SK-N-SH treated with all-trans-retinoic acid at 6 μM for 48 hours (cell line): ENCODE measurements at regions not wholly inside any gene's neighbourhood (a gene's known extent, or its start where the extent isn't known, plus 50 kb on each side); places are given as distances from the start of the nearest gene placed in this dataset.

Source experiments
- ATAC-seq: fragments of 200-7000 bp; cut with Tn5 transposase; 3 replicates; pipeline ENCODE4 v1.9.1; 2020; ENCODE audit warnings: mild to moderate bottlenecking, moderate library complexity
- ARNTL ChIP-seq: fragments of 450-650 bp; formaldehyde crosslinking; IDR thresholded peaks from 2 replicates; pipeline ENCODE4 v1.5.0; 2020; ENCODE audit warnings: low read depth, mild to moderate bottlenecking, moderate library complexity, borderline replicate concordance
- BACH2 ChIP-seq: fragments of 250-450 bp; sonication (Bioruptor Pico); IDR thresholded peaks from 2 replicates; pipeline ENCODE4 v1.9.0; 2021; ENCODE audit warnings: mild to moderate bottlenecking, borderline replicate concordance
- CSDC2 ChIP-seq: fragments of 250-450 bp; sonication (Bioruptor Pico); IDR thresholded peaks from 2 replicates; pipeline ENCODE4 v1.5.0; 2020; ENCODE audit warnings: mild to moderate bottlenecking, moderate library complexity
- ESRRG ChIP-seq: fragments of 250-450 bp; sonication (Bioruptor Pico); IDR thresholded peaks from 2 replicates; pipeline ENCODE4 v1.6.1; 2021; ENCODE audit warnings: mild to moderate bottlenecking
- GLIS3 ChIP-seq: fragments of 250-450 bp; sonication (Bioruptor Pico); IDR thresholded peaks from 2 replicates; pipeline ENCODE4 v1.5.0; 2020; ENCODE audit warnings: mild to moderate bottlenecking, moderate library complexity
- ISL1 ChIP-seq: fragments of 250-450 bp; sonication (Bioruptor Pico); IDR thresholded peaks from 2 replicates; pipeline ENCODE4 v2.1.2; 2022; ENCODE audit warnings: mild to moderate bottlenecking, moderate library complexity
- OSR1 ChIP-seq: fragments of 250-450 bp; sonication (Bioruptor Pico); IDR thresholded peaks from 2 replicates; pipeline ENCODE4 v1.8.0; 2022; ENCODE audit warnings: moderate library complexity, mild to moderate bottlenecking, inconsistent platforms
- PPARA ChIP-seq: fragments of 250-450 bp; sonication (Bioruptor Pico); IDR thresholded peaks from 2 replicates; pipeline ENCODE4 v1.5.0; 2020; ENCODE audit warnings: mild to moderate bottlenecking, borderline replicate concordance
- RARB ChIP-seq: fragments of 250-450 bp; sonication (Bioruptor Pico); IDR thresholded peaks from 2 replicates; pipeline ENCODE4 v1.8.0; 2021; ENCODE audit warnings: mild to moderate bottlenecking, moderate library complexity
- SNAI2 ChIP-seq: fragments of 250-450 bp; sonication (Bioruptor Pico); IDR thresholded peaks from 2 replicates; pipeline ENCODE4 v1.5.0; 2020; ENCODE audit warnings: mild to moderate bottlenecking, moderate library complexity
- TCF4 ChIP-seq: fragments of 250-450 bp; sonication (Bioruptor Pico); IDR thresholded peaks from 2 replicates; pipeline ENCODE4 v1.8.0; 2021; ENCODE audit warnings: mild to moderate bottlenecking, moderate library complexity, borderline replicate concordance
- TOX ChIP-seq: fragments of 250-450 bp; sonication (Bioruptor Pico); IDR thresholded peaks from 2 replicates; pipeline ENCODE4 v1.8.0; 2021; ENCODE audit warnings: mild to moderate bottlenecking, moderate library complexity, borderline replicate concordance
- ZC3H10 ChIP-seq: fragments of 250-450 bp; sonication (Bioruptor Pico); IDR thresholded peaks from 2 replicates; pipeline ENCODE4 v1.5.1; 2021; ENCODE audit warnings: mild to moderate bottlenecking, moderate library complexity
- ZFP3 ChIP-seq: fragments of 250-450 bp; sonication (Bioruptor Pico); IDR thresholded peaks from 2 replicates; pipeline ENCODE4 v1.5.0; 2020; ENCODE audit warnings: mild to moderate bottlenecking, moderate library complexity
- ZNF565 ChIP-seq: fragments of 450-650 bp; formaldehyde crosslinking; conservative IDR thresholded peaks from 2 replicates; pipeline ENCODE4 v1.5.0; 2020; ENCODE audit warnings: low read depth, mild to moderate bottlenecking, moderate library complexity
- ZNF70 ChIP-seq: fragments of 450-650 bp; formaldehyde crosslinking; IDR thresholded peaks from 2 replicates; pipeline ENCODE4 v1.5.0; 2020; ENCODE audit warnings: mild to moderate bottlenecking, moderate library complexity
- ZNF8 ChIP-seq: fragments of 450-650 bp; formaldehyde crosslinking; IDR thresholded peaks from 2 replicates; pipeline ENCODE4 v1.5.0; 2020; ENCODE audit warnings: mild to moderate bottlenecking, moderate library complexity
- TF ChIP-seq, protein P1 (sequence below): fragments of 250-450 bp; sonication (Bioruptor Pico); IDR thresholded peaks from 2 replicates; pipeline ENCODE4 v1.8.0; 2021; ENCODE audit warnings: low read depth, mild to moderate bottlenecking, moderate library complexity, borderline replicate concordance
- TF ChIP-seq, protein P2 (sequence below): fragments of 250-450 bp; sonication (Bioruptor Pico); IDR thresholded peaks from 2 replicates; pipeline ENCODE4 v1.5.0; 2020; ENCODE audit warnings: mild to moderate bottlenecking, moderate library complexity
- TF ChIP-seq, protein P3 (sequence below): fragments of 250-450 bp; sonication (Bioruptor Pico); IDR thresholded peaks from 2 replicates; pipeline ENCODE4 v1.5.1; 2021; ENCODE audit warnings: mild to moderate bottlenecking, moderate library complexity
- TF ChIP-seq, protein P4 (sequence below): fragments of 250-450 bp; sonication (Bioruptor Pico); IDR thresholded peaks from 2 replicates; pipeline ENCODE4 v1.5.1; 2020; ENCODE audit warnings: low read depth, mild to moderate bottlenecking, moderate library complexity

DNA sequence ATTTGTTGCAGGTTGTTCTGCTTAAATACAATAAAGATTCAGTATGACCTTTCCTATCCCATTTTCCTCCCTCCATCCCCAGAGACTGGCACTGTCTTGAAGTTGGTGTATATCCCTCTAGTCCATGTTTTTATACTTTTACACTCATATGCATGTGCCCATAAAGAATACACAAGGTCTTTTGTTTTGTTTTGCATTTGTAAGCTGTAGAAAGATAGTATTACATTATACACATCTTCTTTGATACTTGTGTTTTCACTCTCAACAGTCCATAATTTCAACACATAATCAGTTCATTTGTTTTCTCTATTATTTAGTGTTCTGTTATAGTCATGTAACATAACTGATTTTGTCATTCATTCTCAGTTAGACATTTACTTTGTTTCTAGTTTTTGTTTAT is 88.7 kb upstream of the AADACL2 start:
- no peak for ATAC-seq

DNA sequence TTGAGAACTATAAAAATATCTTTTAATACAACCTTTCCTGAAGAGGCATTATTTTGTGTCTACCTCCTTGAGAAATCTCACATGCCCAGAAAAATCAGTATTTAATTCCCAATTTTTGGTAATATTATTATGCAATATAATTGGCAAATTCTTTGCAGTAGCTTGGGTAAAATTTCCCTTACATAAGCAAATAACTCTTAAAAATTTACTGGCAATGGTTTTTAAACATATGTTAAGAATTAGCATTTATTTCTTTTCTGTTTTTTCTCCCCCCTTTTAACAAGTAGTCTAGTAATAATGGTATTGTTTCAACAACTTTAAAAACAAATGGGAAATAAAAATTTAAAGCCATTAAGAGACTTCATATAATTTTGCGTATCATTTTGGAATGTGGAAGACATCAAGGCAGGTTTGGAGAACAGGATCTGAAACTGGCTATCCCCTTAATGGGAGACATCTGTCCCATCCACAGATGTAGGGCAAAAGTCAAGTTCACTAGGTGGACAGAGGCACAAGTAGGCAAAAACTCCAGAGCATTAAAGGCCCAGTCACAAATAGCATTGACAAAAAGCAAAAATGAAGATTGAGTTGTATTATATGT is 89.6 kb upstream of the AADACL2 start:
- TF ChIP-seq ZFP3 (CRISPR knock-in tag) (no peak), ZNF70 (CRISPR knock-in tag) (no peak), SNAI2 (CRISPR knock-in tag) (no peak), BACH2 (no peak), ZNF565 (no peak), ESRRG (CRISPR knock-in tag) (no peak), PPARA (CRISPR knock-in tag) (no peak), GLIS3 (CRISPR knock-in tag) (no peak), ARNTL (no peak), ZNF8 (CRISPR knock-in tag) (no peak), CSDC2 (CRISPR knock-in tag) (no peak), TCF4 (CRISPR knock-in tag) (no peak), ZC3H10 (no peak)
- TF ChIP-seq, protein P1, sequence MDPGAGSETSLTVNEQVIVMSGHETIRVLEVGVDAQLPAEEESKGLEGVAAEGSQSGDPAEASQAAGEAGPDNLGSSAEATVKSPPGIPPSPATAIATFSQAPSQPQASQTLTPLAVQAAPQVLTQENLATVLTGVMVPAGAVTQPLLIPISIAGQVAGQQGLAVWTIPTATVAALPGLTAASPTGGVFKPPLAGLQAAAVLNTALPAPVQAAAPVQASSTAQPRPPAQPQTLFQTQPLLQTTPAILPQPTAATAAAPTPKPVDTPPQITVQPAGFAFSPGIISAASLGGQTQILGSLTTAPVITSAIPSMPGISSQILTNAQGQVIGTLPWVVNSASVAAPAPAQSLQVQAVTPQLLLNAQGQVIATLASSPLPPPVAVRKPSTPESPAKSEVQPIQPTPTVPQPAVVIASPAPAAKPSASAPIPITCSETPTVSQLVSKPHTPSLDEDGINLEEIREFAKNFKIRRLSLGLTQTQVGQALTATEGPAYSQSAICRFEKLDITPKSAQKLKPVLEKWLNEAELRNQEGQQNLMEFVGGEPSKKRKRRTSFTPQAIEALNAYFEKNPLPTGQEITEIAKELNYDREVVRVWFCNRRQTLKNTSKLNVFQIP (CRISPR knock-in tag): no peak
- TF ChIP-seq, protein P2, sequence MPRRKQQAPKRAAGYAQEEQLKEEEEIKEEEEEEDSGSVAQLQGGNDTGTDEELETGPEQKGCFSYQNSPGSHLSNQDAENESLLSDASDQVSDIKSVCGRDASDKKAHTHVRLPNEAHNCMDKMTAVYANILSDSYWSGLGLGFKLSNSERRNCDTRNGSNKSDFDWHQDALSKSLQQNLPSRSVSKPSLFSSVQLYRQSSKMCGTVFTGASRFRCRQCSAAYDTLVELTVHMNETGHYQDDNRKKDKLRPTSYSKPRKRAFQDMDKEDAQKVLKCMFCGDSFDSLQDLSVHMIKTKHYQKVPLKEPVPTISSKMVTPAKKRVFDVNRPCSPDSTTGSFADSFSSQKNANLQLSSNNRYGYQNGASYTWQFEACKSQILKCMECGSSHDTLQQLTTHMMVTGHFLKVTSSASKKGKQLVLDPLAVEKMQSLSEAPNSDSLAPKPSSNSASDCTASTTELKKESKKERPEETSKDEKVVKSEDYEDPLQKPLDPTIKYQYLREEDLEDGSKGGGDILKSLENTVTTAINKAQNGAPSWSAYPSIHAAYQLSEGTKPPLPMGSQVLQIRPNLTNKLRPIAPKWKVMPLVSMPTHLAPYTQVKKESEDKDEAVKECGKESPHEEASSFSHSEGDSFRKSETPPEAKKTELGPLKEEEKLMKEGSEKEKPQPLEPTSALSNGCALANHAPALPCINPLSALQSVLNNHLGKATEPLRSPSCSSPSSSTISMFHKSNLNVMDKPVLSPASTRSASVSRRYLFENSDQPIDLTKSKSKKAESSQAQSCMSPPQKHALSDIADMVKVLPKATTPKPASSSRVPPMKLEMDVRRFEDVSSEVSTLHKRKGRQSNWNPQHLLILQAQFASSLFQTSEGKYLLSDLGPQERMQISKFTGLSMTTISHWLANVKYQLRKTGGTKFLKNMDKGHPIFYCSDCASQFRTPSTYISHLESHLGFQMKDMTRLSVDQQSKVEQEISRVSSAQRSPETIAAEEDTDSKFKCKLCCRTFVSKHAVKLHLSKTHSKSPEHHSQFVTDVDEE: no peak
- ATAC-seq: no peak

More for the DNA sequence above, 88.7 kb upstream of the AADACL2 start:
- no peak for TF ChIP-seq ZC3H10
- no peak for TF ChIP-seq ARNTL
- no peak for TF ChIP-seq BACH2
- TF ChIP-seq CSDC2 (CRISPR knock-in tag): no peak
- TF ChIP-seq ZNF70 (CRISPR knock-in tag): no peak

DNA sequence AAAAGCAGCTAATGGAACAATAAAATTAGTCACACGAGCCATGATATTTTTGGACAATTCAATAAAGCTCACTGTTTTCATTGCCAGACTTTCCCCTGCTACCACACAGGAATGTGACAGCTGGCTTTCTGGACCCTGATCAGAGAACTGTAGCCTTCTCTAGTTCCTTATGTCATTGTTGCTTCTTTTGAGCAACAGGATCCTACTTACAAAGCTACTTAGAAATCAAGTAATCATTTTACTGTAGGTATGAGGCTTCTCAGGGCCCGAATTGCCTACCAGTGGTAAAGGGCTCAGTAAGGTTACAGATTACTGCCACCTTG is 94.3 kb upstream of the AADACL2 start:
- ATAC-seq: no peak
- TF ChIP-seq RARB (CRISPR knock-in tag) (no peak), BACH2 (no peak), ESRRG (CRISPR knock-in tag) (no peak), ISL1 (CRISPR knock-in tag) (no peak), ZNF565 (no peak), ZNF70 (CRISPR knock-in tag) (no peak), OSR1 (CRISPR knock-in tag) (no peak), TOX (no peak), GLIS3 (CRISPR knock-in tag) (no peak), TCF4 (CRISPR knock-in tag) (no peak), ZNF8 (CRISPR knock-in tag) (no peak)
- TF ChIP-seq, protein P3, sequence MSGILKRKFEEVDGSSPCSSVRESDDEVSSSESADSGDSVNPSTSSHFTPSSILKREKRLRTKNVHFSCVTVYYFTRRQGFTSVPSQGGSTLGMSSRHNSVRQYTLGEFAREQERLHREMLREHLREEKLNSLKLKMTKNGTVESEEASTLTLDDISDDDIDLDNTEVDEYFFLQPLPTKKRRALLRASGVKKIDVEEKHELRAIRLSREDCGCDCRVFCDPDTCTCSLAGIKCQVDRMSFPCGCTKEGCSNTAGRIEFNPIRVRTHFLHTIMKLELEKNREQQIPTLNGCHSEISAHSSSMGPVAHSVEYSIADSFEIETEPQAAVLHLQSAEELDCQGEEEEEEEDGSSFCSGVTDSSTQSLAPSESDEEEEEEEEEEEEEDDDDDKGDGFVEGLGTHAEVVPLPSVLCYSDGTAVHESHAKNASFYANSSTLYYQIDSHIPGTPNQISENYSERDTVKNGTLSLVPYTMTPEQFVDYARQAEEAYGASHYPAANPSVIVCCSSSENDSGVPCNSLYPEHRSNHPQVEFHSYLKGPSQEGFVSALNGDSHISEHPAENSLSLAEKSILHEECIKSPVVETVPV (CRISPR knock-in tag): no peak
- TF ChIP-seq, protein P4, sequence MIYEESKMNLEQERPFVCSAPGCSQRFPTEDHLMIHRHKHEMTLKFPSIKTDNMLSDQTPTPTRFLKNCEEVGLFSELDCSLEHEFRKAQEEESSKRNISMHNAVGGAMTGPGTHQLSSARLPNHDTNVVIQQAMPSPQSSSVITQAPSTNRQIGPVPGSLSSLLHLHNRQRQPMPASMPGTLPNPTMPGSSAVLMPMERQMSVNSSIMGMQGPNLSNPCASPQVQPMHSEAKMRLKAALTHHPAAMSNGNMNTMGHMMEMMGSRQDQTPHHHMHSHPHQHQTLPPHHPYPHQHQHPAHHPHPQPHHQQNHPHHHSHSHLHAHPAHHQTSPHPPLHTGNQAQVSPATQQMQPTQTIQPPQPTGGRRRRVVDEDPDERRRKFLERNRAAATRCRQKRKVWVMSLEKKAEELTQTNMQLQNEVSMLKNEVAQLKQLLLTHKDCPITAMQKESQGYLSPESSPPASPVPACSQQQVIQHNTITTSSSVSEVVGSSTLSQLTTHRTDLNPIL (CRISPR knock-in tag): no peak
- TF ChIP-seq, all 23 proteins: peak for 0

DNA sequence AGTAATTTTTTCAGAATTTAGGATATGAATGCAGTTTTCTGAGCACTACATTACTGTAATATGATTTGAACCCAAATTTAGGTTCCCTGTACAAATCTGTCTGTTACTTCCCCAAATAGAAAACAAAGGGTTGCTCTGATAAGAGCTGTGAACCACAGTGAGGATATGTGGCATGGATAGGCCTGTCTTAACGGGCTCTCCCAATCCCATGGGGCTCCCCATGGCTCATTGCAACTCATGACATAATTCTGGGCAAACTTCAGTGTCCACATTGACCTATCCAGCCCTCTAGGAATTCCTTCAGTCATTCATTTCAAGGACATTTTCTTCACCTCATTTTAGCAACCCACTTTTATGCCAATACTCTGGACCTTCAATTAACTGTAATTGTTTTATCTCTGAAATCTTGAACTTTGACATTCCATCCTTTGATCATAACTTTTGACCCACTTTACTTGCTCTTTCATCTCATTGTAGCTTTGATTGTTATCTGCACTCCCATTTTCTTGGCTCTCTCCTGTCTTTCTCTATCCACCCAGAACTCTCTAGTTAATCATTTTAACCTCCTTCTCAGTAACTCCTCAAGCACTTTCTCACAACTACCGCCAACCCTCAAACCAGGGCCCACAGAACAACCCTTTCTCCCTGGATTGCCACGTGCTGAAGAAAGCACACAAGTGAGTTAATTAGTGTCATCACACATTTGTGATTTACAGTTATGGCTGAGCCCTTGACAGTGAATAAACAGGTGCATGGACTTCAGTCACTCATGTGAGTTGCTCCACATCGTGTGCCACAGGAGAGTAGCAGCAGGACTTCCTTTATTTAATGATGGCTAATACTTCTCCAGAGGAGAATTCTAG is 94.9 kb upstream of the AADACL2 start:
- no peak for ATAC-seq
- TF ChIP-seq TCF4 (CRISPR knock-in tag) (no peak), BACH2 (no peak), ISL1 (CRISPR knock-in tag) (no peak), ZNF565 (no peak), PPARA (CRISPR knock-in tag) (no peak)
- TF ChIP-seq, protein P3 (CRISPR knock-in tag): no peak
